T-cell (primary cell): ENCODE measurements at regions not wholly inside any gene's neighbourhood (a gene's known extent, or its start where the extent isn't known, plus 50 kb on each side); places are given as distances from the start of the nearest gene placed in this dataset.

Source experiments
- ATAC-seq, 4 experiments: fragments of 200-7000 bp in 3 of 4; fragments of 150-1000 bp in 1 of 4; cut with Tn5 transposase; replicated peaks in 1 of 4; 1 replicate in 3 of 4; 2 replicates in 1 of 4; pipeline ENCODE4 v1.10.0; 2021; ENCODE audit warnings: moderate library complexity in 3 of 4, mild to moderate bottlenecking in 2 of 4, moderate number of reproducible peaks in 1 of 4
- CTCF ChIA-PET, 2 donors: fragments of 300-600 bp; sonication (Branson Sonifier 250); formaldehyde crosslinking; loops; one replicate each; lab custom pipeline; 2022; ENCODE audit warnings: antibody characterized with exemption in 2 of 2; lab: Charles Lee
- POLR2A ChIA-PET, 2 donors: fragments of 300-600 bp; sonication (Branson Sonifier 250); formaldehyde crosslinking; loops; one replicate each; lab custom pipeline; 2022; ENCODE audit warnings: antibody characterized with exemption in 2 of 2; lab: Charles Lee
- DNase-seq, 35 experiments: peaks; one replicate each; pipeline versions ENCODE4 v3.0.0 to v3.0.0-alpha.2; 2013 to 2023
- H3K27ac ChIP-seq: one replicate; pipeline ENCODE4 v1.5.1; 2013; ENCODE audit warnings: low read length
- H3K27me3 ChIP-seq, 2 experiments: replicated peaks in 1 of 2; 1 replicate in 1 of 2; 2 replicates in 1 of 2; pipeline versions ENCODE4 v1.6.1 to v1.7.0; 2013; ENCODE audit warnings: low read length in 1 of 2, mixed read lengths in 1 of 2; ENCODE audit not compliant: control insufficient read depth in 2 of 2, insufficient read depth in 2 of 2; ENCODE audit errors: extremely low read depth in 1 of 2
- H3K36me3 ChIP-seq, 2 donors: 1 replicate in 1 of 2; 2 replicates in 1 of 2; pipeline versions ENCODE4 v1.6.1 to v1.7.0; 2013; ENCODE audit warnings: low read length in 1 of 2; ENCODE audit not compliant: control insufficient read depth in 2 of 2, insufficient read depth in 1 of 2; ENCODE audit errors: extremely low read depth in 1 of 2
- H3K4me1 ChIP-seq, 2 experiments: 1 replicate in 1 of 2; 2 replicates in 1 of 2; pipeline versions ENCODE4 v1.6.1 to v1.7.0; 2013; ENCODE audit warnings: low read length in 2 of 2, mixed read lengths in 1 of 2; ENCODE audit not compliant: insufficient read depth in 2 of 2, control insufficient read depth in 1 of 2; ENCODE audit errors: extremely low read depth in 1 of 2
- H3K4me3 ChIP-seq, 2 donors: 1 replicate in 1 of 2; 2 replicates in 1 of 2; pipeline versions ENCODE4 v1.5.1 to v1.7.0; 2013; ENCODE audit warnings: mild to moderate bottlenecking in 2 of 2, low read length in 1 of 2, moderate library complexity in 1 of 2; ENCODE audit not compliant: control insufficient read depth in 1 of 2; ENCODE audit errors: extremely low read depth in 1 of 2
- H3K9me3 ChIP-seq: 2 replicates; pipeline ENCODE4 v1.7.0; 2013
- H3K27ac Mint-ChIP-seq, 2 donors: one replicate each; pipeline ENCODE4 v1.8.0; 2020 to 2021; ENCODE audit warnings: mild to moderate bottlenecking in 2 of 2, mixed read lengths in 2 of 2
- H3K27me3 Mint-ChIP-seq, 2 donors: one replicate each; pipeline ENCODE4 v1.8.0; 2021 to 2022; ENCODE audit warnings: mixed read lengths in 2 of 2
- H3K36me3 Mint-ChIP-seq: one replicate; pipeline ENCODE4 v1.8.0; 2021; ENCODE audit warnings: mixed read lengths
- H3K4me1 Mint-ChIP-seq, 3 donors: one replicate each; pipeline ENCODE4 v1.8.0; 2020 to 2022; ENCODE audit warnings: mixed read lengths in 3 of 3, mild to moderate bottlenecking in 1 of 3
- H3K4me3 Mint-ChIP-seq, 3 donors: one replicate each; pipeline ENCODE4 v1.8.0; 2020 to 2022; ENCODE audit warnings: mild to moderate bottlenecking in 3 of 3, mixed read lengths in 3 of 3, moderate library complexity in 3 of 3
- H3K9me3 Mint-ChIP-seq, 3 donors: one replicate each; pipeline ENCODE4 v1.8.0; 2020 to 2022; ENCODE audit warnings: mixed read lengths in 3 of 3
- WGBS: methylation state at CpG from one replicate; pipeline ENCODE4 v1.1.5; 2013; ENCODE audit warnings: missing lambda C conversion rate; ENCODE audit not compliant: insufficient coverage; 5-methylcytosine and 5-hydroxymethylcytosine counted together

GRCh38 chr21:43300496-43301408 lies 126.2 kb downstream of the SIK1 start:
- Histone ChIP-seq H3K27ac (no peak overlapping the region), H3K36me3 (no peaks in the 10 kb centered on the region), H3K4me1 (no peaks in the 10 kb centered on the region), H3K9me3 (no peaks in the 10 kb centered on the region), H3K27me3 (peaks cover 0 to 40% of the 10 kb centered on the region in 2 experiments), H3K4me3 (no peak overlapping the region)
- no peaks in the 10 kb centered on the region for H3K36me3 Mint-ChIP-seq
- peaks cover 0 to 1% (median under 1%) of the 10 kb centered on the region in 3 donors for H3K9me3 Mint-ChIP-seq
- no peak overlapping the region for H3K4me3 Mint-ChIP-seq
- no peaks in the 10 kb centered on the region for H3K4me1 Mint-ChIP-seq
- H3K27ac Mint-ChIP-seq, result no peak overlapping the region
- ChIA-PET CTCF (no interaction called here), POLR2A (no interaction called here)
- ATAC-seq, result no peak
- no peak for DNase-seq
- 93% methylated on average over 38 of the region's 42 CpGs for WGBS
- peaks cover 12 to 16% of the 10 kb centered on the region in 2 donors for H3K27me3 Mint-ChIP-seq

GRCh38 chr21:43299441-43300277 lies 127.3 kb downstream of the SIK1 start:
- no peak overlapping the region for H3K27ac Mint-ChIP-seq
- H3K4me3 Mint-ChIP-seq, result no peak overlapping the region
- POLR2A ChIA-PET, result no interaction called here
- no peaks in the 10 kb centered on the region for H3K36me3 Mint-ChIP-seq
- Histone ChIP-seq H3K4me1 (no peaks in the 10 kb centered on the region), H3K36me3 (no peaks in the 10 kb centered on the region), H3K27ac (no peak overlapping the region), H3K4me3 (no peak overlapping the region), H3K27me3 (peaks cover 0 to 41% of the 10 kb centered on the region in 2 experiments), H3K9me3 (no peaks in the 10 kb centered on the region)
- ATAC-seq (no peak), DNase-seq (no peak)
- peaks cover 12 to 13% of the 10 kb centered on the region in 2 donors for H3K27me3 Mint-ChIP-seq
- no peaks in the 10 kb centered on the region for H3K4me1 Mint-ChIP-seq
- CTCF ChIA-PET, result no interaction called here
- WGBS, result 87% methylated on average over 28 of the region's 34 CpGs
- H3K9me3 Mint-ChIP-seq, result peaks cover 0 to 7% (median 4%) of the 10 kb centered on the region in 3 donors

GRCh38 chr21:43298546-43299440 lies 128.1 kb downstream of the SIK1 start:
- no peaks in the 10 kb centered on the region for H3K4me1 ChIP-seq
- Mint-ChIP-seq H3K27ac (no peak overlapping the region), H3K36me3 (no peaks in the 10 kb centered on the region), H3K27me3 (peaks cover 6 to 7% of the 10 kb centered on the region in 2 donors), H3K4me1 (no peaks in the 10 kb centered on the region), H3K9me3 (peaks cover 0 to 7% (median 4%) of the 10 kb centered on the region in 3 donors), H3K4me3 (no peak overlapping the region)
- WGBS, result 95% methylated on average over 48 of the region's 55 CpGs
- H3K9me3 ChIP-seq, result no peaks in the 10 kb centered on the region
- no peak overlapping the region for H3K27ac ChIP-seq
- peaks cover 0 to 38% of the 10 kb centered on the region in 2 experiments for H3K27me3 ChIP-seq
- H3K4me3 ChIP-seq, result no peak overlapping the region
- DNase-seq (no peak), ATAC-seq (no peak)
- CTCF ChIA-PET, result no interaction called here
- no peaks in the 10 kb centered on the region for H3K36me3 ChIP-seq
- POLR2A ChIA-PET, result no interaction called here

- Mint-ChIP-seq H3K27ac (no peak overlapping the region), H3K36me3 (no peaks in the 10 kb centered on the region), H3K9me3 (peaks cover 0 to 7% (median 4%) of the 10 kb centered on the region in 3 donors), H3K4me1 (no peaks in the 10 kb centered on the region), H3K4me3 (no peak overlapping the region), H3K27me3 (peaks cover 7% of the 10 kb centered on the region in 2 donors)
- Histone ChIP-seq H3K36me3 (no peaks in the 10 kb centered on the region), H3K4me1 (no peaks in the 10 kb centered on the region), H3K4me3 (no peak overlapping the region), H3K27me3 (peaks cover 0 to 30% of the 10 kb centered on the region in 2 experiments), H3K27ac (no peak overlapping the region), H3K9me3 (no peaks in the 10 kb centered on the region)
- CTCF ChIA-PET, result no interaction called here
- POLR2A ChIA-PET, result no interaction called here
- 90% methylated on average over 11 of the region's 11 CpGs for WGBS
- ATAC-seq (no peak), DNase-seq (no peak)
Observed at GRCh38 chr21:43297989-43298388, 128.9 kb downstream of the SIK1 start.

GRCh38 chr21:43297391-43297981 lies 128.7 kb downstream of the CRYAA start:
- H3K4me1 ChIP-seq, result no peaks in the 10 kb centered on the region
- peaks cover 0 to 30% of the 10 kb centered on the region in 2 experiments for H3K27me3 ChIP-seq
- DNase-seq (no peak), ATAC-seq (no peak)
- no peak overlapping the region for H3K27ac ChIP-seq
- H3K9me3 ChIP-seq, result no peaks in the 10 kb centered on the region
- Mint-ChIP-seq H3K27ac (no peak overlapping the region), H3K9me3 (peaks cover 0 to 7% (median 4%) of the 10 kb centered on the region in 3 donors), H3K4me3 (no peak overlapping the region), H3K36me3 (no peaks in the 10 kb centered on the region), H3K27me3 (peaks cover 7% of the 10 kb centered on the region in 2 donors), H3K4me1 (no peaks in the 10 kb centered on the region)
- WGBS, result 84% methylated on average over 7 of the region's 18 CpGs
- ChIA-PET CTCF (no interaction called here), POLR2A (no interaction called here)
- no peak overlapping the region for H3K4me3 ChIP-seq
- no peaks in the 10 kb centered on the region for H3K36me3 ChIP-seq
